ENCODE measurements at regions not wholly inside any gene's neighbourhood (a gene's known extent, or its start where the extent isn't known, plus 50 kb on each side); places are given as distances from the start of the nearest gene placed in this dataset.

DNA sequence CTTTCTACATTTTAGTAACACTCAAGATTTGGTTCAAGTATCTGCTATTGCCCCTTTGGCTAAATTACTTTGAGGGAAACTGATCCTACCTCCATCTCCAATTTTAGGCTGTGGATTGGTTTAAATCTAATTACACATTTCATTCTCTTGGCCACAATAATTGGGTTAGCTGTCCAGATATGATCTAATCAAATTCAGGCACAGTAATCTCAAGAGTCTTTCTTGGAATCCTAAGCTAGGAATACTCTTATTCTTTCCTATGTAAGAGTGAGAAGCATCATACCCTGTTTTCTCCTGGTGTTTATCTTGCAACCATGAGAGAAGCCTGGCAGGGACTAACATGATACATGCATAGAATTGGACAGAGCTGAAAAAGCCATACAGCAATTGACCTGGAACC, 300.4 kb upstream of the MARCKS start:
- DNase-seq: no peak

GRCh38 chr6:113558431-113558830, 298.7 kb upstream of the MARCKS start:
- no peak for DNase-seq

GRCh38 chr6:113558966-113559365, 298.2 kb upstream of the MARCKS start:
- DNase-seq: peak; percentile 56

- DNase-seq: no peak
Observed at GRCh38 chr6:113560376-113560775, 296.8 kb upstream of the MARCKS start.

- DNase-seq: peak; percentile 74
Observed at GRCh38 chr6:113560908-113561307, 296.2 kb upstream of the MARCKS start.

- DNase-seq: no peak
Observed at GRCh38 chr6:113562248-113562647, 294.9 kb upstream of the MARCKS start.

DNA sequence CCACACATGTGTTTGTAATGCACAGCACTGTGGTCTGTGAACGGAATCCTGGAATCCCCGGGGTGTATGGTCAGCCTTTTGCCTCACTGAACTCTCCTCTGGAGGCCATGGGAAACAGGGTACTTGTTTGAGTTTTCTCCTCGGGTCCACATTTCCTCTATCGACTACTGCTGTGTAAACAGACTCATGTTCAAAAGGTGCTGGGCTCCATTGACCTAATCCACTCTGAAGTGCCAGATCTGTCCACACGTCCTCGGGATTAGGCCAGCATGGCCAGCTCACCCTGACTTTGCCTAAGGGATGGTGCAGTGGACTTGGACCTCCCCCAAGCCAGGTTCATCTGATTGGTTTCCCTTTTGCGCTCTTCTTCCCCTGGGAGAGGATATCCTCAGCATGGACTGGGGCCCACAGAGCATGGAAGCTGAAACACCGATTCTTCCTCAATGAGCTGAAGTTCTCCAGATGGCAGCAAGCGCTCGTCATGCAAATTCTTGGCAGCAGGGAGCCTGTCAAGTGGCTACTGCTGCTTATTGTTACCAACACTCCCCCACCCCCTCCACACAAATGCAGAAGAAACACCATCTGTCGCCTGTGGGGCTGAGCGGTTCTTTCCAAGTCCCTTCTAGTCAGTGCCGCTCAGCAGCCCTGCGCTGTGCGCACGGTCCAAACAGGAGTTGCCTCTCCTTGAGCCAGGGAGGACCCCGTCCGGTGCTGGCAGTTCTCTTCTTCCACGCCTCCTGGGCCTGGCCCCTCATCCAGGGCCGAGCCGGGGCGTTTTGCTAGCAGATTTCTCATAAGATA, 292.6 kb upstream of the MARCKS start:
- peak; percentile 85 for DNase-seq

DNA sequence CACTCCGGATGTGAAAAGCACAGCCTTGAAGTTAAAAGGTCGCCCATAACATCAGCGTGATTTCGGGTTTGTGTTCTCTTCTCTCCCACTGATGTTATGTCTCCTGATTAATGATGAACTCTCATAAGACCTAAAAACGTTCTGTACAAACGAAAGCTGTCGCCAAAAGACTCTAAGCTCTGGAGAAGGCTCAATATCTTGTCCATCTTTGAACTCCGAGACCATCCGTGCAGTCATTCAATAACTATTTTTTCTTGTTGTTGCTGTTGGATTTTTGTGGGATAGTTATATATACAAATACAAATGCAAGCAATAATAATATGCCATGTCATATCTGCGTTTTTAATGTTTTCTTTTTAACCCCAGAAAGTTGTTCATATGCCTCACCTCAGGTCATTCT, 291.8 kb upstream of the MARCKS start:
- peak; percentile 39 for DNase-seq

GRCh38 chr6:113570161-113570560, 287.0 kb upstream of the MARCKS start:
- DNase-seq: no peak

GRCh38 chr6:113570641-113571040, 286.5 kb upstream of the MARCKS start:
- DNase-seq: no peak

DNA sequence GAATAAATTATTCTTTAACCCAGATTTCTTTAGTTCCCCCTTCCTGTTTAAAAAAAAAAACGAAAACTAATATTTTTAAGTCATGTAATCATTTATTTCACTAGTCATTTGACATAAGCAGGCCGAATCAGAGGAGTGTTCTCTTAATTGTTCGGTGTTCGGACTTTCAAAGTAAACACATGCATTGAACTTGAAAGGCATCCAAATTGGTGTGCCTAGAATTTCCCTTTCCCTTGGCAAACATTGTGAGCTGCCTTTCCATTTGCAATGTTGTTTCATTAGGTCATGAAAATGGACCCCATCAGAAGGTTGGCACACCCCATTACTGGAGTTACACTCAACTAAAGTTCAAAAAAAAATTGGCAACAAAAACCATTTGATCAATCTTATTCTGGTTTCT, 283.0 kb upstream of the MARCKS start:
- no peak for DNase-seq

DNA sequence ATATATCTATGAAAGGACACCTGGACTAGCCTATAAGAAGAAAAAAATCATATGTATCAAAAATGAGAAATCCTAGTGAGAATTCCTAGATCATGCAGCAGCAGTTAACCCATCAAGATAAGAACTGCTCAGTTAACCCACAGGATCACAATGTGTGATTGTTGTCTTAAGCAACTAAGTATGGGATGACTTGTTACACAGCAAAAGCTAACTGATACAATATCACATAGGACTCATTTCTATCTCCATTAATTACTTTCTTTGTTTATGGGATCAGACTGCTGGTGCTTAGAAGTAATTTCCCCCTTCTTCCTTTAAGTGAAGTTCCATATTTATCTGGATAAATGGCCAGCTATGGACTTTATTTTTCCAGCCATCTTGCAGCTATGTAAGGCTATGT, 280.8 kb upstream of the MARCKS start:
- no peak for DNase-seq

- DNase-seq: no peak
Observed at GRCh38 chr6:113578691-113579090, 278.5 kb upstream of the MARCKS start.

DNA sequence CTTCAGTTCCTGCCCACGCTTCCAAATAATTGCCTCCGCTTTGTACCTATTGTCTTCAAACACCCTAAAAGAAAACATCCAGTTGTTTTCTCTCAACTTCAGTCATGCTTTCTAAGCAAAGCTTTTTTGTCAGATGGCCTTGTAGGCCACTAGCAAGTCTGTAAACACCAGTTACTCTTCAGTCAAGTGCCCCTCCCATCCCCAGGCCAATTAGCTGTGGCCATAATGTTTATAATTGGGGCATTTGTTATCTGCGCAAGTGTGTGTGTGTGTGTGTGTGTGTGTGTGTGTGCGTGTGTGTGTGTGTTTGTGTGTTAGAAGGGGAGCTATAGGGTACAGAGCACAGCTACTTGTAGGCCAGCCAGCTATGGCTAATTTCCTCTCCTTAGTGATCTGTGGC, 272.4 kb upstream of the MARCKS start:
- DNase-seq: no peak

DNA sequence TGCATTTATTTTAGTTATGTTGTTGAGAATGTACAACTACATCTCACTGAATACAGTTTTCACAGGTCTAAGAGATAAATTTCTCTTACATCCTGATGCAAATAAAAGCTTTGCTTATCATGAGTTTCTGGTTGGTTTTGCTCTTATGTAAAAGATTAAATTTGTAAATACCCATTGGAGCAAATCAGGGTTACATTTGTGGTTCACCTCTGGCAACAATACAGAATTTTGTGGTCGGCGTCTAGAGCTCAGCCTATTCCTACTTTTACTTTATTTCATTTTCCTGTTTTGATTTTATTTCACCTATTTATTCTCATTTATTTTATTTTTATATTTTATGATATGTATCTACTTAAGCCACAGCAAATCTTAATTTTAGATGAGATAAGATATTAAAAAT, 271.9 kb upstream of the MARCKS start:
- no peak for DNase-seq

DNA sequence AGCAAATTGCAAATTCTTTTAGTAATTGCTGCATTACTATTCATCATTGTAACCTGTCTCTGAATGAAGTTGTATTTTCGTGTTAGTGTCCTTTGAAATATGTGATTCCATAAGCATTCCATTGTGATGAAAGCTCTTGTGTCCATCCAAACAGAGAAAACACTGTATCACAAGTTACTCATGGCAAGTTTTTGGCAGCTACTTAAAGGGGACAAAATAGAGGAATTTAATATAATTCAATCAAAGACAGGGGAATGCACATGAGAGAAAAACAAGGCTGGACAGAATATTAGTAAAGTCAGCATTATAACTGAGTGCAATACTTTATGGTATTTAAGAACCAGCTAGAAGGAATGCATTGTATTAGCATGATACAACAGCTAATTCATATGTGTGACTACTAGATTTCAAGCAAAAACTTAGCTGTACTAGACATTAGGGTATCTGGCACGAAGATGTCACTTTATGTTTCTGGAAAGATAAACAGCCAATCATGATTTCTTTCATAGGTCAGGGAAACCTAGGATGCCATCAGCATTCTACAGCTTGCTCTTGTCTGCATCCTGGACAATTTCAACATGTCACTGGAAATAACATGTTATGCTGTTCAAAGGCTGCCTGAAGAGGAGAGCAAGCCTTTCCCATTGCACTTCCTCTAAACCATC, 270.6 kb upstream of the MARCKS start:
- DNase-seq: peak; percentile 57

DNA sequence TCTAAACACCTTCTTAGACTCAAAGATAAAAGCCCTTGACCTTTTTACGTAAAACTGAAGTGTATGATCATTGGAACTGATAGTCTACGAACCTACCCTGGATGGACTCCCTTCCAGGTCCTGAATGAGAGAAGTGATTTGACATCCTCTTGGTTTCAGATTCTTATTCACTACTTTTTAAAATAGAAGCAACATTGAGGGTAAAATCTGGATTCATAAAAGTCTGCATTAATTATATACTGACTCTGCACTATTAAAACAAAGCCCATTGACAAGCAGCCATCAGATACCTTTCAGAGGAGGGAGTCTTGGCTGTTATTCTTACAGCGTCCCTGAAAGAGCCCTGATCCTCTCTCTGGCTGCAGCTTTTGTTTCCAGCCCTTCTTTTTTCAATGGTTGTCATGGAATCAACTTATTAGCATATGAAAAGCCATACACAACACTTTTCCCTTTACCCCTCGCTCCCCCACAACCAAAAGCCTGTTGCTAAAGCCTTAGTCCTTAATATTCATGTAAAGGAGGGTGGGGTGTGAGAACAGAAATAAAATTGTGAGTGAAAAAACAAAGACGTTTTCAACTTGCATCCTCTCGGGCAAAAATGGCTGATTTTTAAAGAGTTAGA, 270.0 kb upstream of the MARCKS start:
- no peak for DNase-seq

DNA sequence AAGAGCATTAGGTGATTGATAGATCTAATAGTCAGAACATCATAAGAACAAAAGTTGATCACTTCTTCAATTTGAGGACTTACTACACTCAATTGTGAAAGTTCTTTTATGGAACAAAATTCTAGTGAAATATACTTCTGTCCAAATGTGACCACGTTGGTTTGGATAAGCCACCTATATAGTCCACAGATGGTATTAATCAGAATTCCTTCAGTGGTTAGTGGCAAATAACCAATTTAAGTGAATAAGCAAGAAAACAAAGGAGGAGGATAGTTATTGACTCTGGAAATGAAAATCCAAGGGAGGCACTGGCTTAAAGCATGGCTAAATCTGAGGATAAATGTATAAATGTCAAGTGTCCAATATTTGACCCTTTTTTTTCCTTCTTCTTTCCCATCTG, 268.5 kb upstream of the MARCKS start:
- no peak for DNase-seq

DNA sequence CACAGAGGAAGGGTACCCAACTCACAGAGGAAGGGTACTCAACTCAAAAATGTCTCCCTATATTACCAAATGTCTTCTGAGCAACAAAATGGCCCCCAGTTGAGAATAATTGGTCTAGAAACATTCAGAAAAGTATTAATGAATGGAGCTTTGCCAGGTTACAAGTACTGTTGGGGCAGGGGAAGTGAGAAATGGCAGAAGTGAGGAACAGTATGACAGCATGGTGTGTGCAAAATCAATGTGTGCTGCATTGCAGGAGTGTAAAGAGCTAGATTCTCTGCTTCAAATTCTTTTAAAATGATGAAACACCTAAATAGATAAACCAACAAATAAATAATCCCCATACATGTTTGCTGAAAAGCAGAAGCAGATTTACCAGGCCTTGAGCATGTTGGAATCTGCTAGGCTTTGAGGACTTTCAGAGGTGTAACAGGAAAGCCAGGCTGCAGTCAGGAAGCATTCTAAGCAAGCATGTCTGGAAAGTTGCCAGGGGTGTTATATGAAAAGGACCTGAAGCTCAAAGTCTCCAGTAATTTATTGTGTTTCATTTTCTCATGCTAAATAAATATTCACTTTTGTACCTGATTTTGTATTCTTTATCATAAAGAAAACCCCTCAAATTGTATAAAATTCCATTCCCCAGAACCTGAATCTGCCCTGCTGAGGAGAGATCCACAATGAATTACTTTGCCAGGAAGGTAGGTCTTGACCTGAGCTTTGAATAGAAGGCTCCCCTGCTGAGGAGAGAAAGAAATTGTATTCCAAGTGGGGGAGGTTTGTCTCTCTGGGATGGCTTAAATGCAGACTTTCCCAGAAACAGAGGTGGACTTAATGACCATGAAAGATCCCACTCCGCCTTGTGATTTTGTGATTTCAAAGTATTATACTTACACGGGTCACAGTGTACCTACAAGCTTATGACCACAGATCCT, 265.0 kb upstream of the MARCKS start:
- no peak for DNase-seq

GRCh38 chr6:113594726-113595125, 262.4 kb upstream of the MARCKS start:
- DNase-seq: no peak

DNA sequence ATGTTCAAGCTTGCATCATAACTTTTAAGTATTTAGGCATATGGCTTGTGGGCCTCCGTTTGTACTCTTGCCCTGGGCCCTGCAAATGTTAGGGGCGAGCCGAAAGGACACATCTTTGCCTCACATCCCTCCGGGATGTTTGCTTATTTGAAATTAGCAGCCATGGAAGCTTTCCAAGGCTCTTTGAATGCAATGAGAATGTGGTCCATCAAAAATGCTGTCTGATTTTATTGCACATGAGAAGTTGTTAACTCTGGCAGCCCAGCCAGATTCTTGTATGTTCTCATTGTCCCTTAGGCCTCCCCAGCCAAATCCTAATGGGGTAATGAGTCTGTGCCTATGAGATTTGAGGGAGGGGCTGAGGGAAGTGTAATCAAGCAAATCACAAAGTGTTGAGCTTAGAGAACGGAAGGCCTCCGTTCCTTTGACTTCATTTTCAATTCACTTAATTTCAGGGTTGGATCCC, 261.2 kb upstream of the MARCKS start:
- DNase-seq: no peak

DNA sequence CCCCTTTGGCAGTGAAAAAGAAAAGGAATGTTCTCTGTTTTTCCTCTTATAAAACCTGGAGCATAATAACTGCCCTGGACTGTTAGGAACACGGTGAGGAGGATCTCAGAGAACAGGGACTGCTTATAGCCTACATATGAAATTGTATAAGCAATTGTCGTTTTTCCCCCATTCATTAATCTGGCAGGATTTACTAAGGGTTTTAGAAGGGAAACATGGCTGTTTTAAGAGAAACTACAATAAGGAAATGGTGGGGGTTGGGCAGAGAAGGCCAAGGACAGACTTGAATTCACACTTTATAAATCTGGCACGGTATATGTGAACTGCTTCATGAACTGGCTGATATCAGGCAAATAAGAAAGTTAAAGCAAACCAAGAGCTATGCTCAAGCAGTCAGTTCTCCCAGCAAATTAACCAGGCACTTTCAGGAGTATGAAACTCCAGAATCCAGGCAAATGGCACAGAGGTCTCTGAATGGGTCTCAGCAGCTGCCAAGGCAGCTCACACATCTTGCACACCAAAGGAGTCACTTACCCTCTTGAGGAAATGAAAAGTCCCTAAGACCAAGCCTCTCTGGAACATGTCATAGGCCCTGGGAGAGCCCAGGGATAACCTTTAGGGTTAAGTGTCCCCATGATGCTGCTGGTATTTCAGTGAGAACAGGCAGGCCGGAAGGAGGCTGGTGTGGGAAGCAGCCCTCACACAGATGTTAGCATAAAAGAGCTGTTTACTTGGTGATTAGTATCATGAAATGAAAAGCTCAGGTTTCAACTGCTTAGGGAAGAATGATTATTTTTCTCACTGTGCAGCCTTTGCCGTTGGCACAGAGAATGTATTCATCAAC, 260.5 kb upstream of the MARCKS start:
- peak; percentile 29 for DNase-seq

All from HCEC 1CT (cell line).